ENCODE measurements at regions not wholly inside any gene's neighbourhood (a gene's known extent, or its start where the extent isn't known, plus 50 kb on each side); places are given as distances from the start of the nearest gene placed in this dataset.

DNA sequence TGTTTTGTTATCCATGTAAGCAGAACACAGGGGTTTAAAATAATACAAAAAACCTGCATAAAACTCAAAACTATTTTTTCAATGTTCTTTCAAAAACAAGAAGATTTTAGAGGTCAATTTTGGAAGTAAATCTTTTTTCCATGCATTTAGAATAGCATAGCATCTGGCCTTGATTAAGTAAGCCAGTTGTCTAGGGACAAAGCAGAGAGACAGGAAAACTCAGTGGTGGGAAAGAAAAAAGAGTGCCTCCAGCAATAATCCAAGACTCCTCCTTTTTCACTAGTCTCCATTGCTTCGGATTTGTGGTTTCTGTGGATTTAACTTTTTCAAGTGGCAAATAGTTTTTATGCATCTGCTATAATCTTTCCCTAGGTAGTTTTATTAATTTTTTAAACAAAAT lies 88.9 kb downstream of the SUCNR1 start:
- TF ChIP-seq RAD21 (IDR thresholded peaks at IDR 0.05 in 1 of 2, conservative IDR thresholded peaks at IDR 0.05 in 1 of 2; ENCODE audit: low read depth in 2 of 2, low read length in 2 of 2): no peak
- TF ChIP-seq EP300 (IDR thresholded peaks at IDR 0.05; ENCODE audit: borderline replicate concordance in 1 of 2, low read depth in 2 of 2, low read length in 2 of 2): no peak
- TF ChIP-seq TAF1 (IDR thresholded peaks at IDR 0.05; ENCODE audit: low read depth, low read length): no peak
- no peak for TF ChIP-seq EZH2 (IDR thresholded peaks at IDR 0.05; ENCODE audit: low read depth, low read length, severe bottlenecking)
- TF ChIP-seq POLR2AphosphoS5 (IDR thresholded peaks at IDR 0.05; ENCODE audit: low read depth, low read length): no peak
- no peak for TF ChIP-seq SP4 (IDR thresholded peaks at IDR 0.05; ENCODE audit: low read length)
- TF ChIP-seq SRF (IDR thresholded peaks at IDR 0.05; ENCODE audit: low read depth, low read length): no peak
- TF ChIP-seq, protein P1, sequence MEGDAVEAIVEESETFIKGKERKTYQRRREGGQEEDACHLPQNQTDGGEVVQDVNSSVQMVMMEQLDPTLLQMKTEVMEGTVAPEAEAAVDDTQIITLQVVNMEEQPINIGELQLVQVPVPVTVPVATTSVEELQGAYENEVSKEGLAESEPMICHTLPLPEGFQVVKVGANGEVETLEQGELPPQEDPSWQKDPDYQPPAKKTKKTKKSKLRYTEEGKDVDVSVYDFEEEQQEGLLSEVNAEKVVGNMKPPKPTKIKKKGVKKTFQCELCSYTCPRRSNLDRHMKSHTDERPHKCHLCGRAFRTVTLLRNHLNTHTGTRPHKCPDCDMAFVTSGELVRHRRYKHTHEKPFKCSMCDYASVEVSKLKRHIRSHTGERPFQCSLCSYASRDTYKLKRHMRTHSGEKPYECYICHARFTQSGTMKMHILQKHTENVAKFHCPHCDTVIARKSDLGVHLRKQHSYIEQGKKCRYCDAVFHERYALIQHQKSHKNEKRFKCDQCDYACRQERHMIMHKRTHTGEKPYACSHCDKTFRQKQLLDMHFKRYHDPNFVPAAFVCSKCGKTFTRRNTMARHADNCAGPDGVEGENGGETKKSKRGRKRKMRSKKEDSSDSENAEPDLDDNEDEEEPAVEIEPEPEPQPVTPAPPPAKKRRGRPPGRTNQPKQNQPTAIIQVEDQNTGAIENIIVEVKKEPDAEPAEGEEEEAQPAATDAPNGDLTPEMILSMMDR (IDR thresholded peaks at IDR 0.05; ENCODE audit: control extremely low read depth in 1 of 3, insufficient read depth in 1 of 3, low read depth in 1 of 3, low read length in 3 of 3): no peak
